ENCODE measurements at regions not wholly inside any gene's neighbourhood (a gene's known extent, or its start where the extent isn't known, plus 50 kb on each side); places are given as distances from the start of the nearest gene placed in this dataset.

GRCh38 chr12:77488041-77488620, 342.6 kb upstream of the NAV3 start:
- no peak for DNase-seq

GRCh38 chr12:77486872-77487271, 343.8 kb upstream of the NAV3 start:
- no peak for DNase-seq

GRCh38 chr12:77485961-77486854, 344.5 kb upstream of the NAV3 start:
- no peak for DNase-seq

- no peak for DNase-seq
Observed at GRCh38 chr12:77481687-77482086, 349.0 kb upstream of the NAV3 start.

GRCh38 chr12:77477907-77478533, 352.7 kb upstream of the NAV3 start:
- no peak for DNase-seq

- no peak for DNase-seq
Observed at GRCh38 chr12:77471801-77472200, 358.9 kb upstream of the NAV3 start.

GRCh38 chr12:77469578-77470333, 360.9 kb upstream of the NAV3 start:
- DNase-seq, result no peak

GRCh38 chr12:77442633-77443032, 377.3 kb upstream of the E2F7 start:
- DNase-seq, result no peak

- no peak for DNase-seq
Observed at GRCh38 chr12:77439749-77440148, 374.4 kb upstream of the E2F7 start.

- DNase-seq, result no peak
Observed at GRCh38 chr12:77438644-77439043, 373.3 kb upstream of the E2F7 start.

GRCh38 chr12:77437206-77437605, 371.8 kb upstream of the E2F7 start:
- DNase-seq, result no peak

- DNase-seq, result no peak
Observed at GRCh38 chr12:77435446-77436091, 370.2 kb upstream of the E2F7 start.

- DNase-seq, result no peak
Observed at GRCh38 chr12:77433799-77434198, 368.4 kb upstream of the E2F7 start.

GRCh38 chr12:77429426-77429825, 364.1 kb upstream of the E2F7 start:
- no peak for DNase-seq

- DNase-seq, result no peak
Observed at GRCh38 chr12:77421152-77421551, 355.8 kb upstream of the E2F7 start.

- no peak for DNase-seq
Observed at GRCh38 chr12:77409551-77409950, 344.2 kb upstream of the E2F7 start.

GRCh38 chr12:77407931-77408330, 342.6 kb upstream of the E2F7 start:
- DNase-seq, result no peak

- DNase-seq, result no peak
Observed at GRCh38 chr12:77406219-77406905, 341.0 kb upstream of the E2F7 start.

GRCh38 chr12:77402716-77403115, 337.3 kb upstream of the E2F7 start:
- DNase-seq, result no peak

GRCh38 chr12:77401770-77402081, 336.4 kb upstream of the E2F7 start:
- DNase-seq, result no peak

- no peak for DNase-seq
Observed at GRCh38 chr12:77401064-77401769, 335.8 kb upstream of the E2F7 start.

Measured in NCI-H2029 (cell line).